K562 (cell line): ENCODE measurements at regions not wholly inside any gene's neighbourhood (a gene's known extent, or its start where the extent isn't known, plus 50 kb on each side); places are given as distances from the start of the nearest gene placed in this dataset.

Experiments used
- ATAC-seq: fragments of 200-7000 bp; cut with Tn5 transposase; 3 replicates; pipeline ENCODE4 v1.9.1; 2020; ENCODE audit warnings: moderate library complexity
- BruUV-seq: library from RNA; stranded (reverse); fragments of 400-500 nt; replicated peaks from 2 replicates; lab custom pipeline; 2021; lab: Mats Ljungman, UMichigan
- CTCF ChIA-PET: fragments of 300-600 bp; formaldehyde crosslinking; extraction: SDS; loops from one replicate; lab custom pipeline; 2021; ENCODE audit warnings: low intra/inter-chr PET ratio; lab: Yijun Ruan, JAX
- POLR2A ChIA-PET: fragments of 300-600, 350-650 bp; sonication (Branson Sonifier 250); formaldehyde crosslinking; extraction: SDS; loops from one replicate; lab custom pipeline; 2021; ENCODE audit warnings: antibody characterized with exemption, inconsistent platforms; lab: Yijun Ruan, JAX
- DNase-seq, 4 experiments: peaks; one replicate each; pipeline versions ENCODE4 v3.0.0 to v3.0.0-alpha.2; 2011 to 2018; ENCODE audit warnings: low spot score in 3 of 4, mixed read lengths in 3 of 4; ENCODE audit errors: extremely low read depth in 1 of 4
- FAIRE-seq: peaks from 2 replicates; lab custom pipeline; 2011; peaks lifted over from hg19 to GRCh38; lab: Jason Lieb, UNC
- H2AFZ ChIP-seq: 2 replicates; pipeline ENCODE4 v1.6.0; 2011; ENCODE audit warnings: low read depth, low read length, control low read depth, inconsistent platforms
- H3K27ac ChIP-seq: fragments of 200-600 bp; 3 replicates; pipeline ENCODE4 v1.8.0; 2011; ENCODE audit warnings: low read depth, mild to moderate bottlenecking, control low read depth, inconsistent platforms, low read length, moderate library complexity, mixed read lengths; ENCODE audit errors: extremely low read depth
- H3K27me3 ChIP-seq, 2 experiments: fragments of 300-600 bp in 1 of 2; 2 replicates in 1 of 2; 3 replicates in 1 of 2; pipeline versions ENCODE4 v1.6.0 to v1.8.0; 2011; ENCODE audit warnings: inconsistent platforms in 2 of 2, low read length in 2 of 2, mild to moderate bottlenecking in 1 of 2, mixed read lengths in 1 of 2, moderate library complexity in 1 of 2; ENCODE audit not compliant: control insufficient read depth in 2 of 2, insufficient read depth in 2 of 2
- H3K36me3 ChIP-seq: fragments of 300-600 bp; 3 replicates; pipeline ENCODE4 v1.8.0; 2011; ENCODE audit warnings: mild to moderate bottlenecking, low read length, inconsistent platforms; ENCODE audit not compliant: control insufficient read depth, insufficient read depth
- H3K4me1 ChIP-seq, 2 experiments: fragments of 200-600 bp in 1 of 2; replicated peaks in 1 of 2; 2 replicates in 1 of 2; 3 replicates in 1 of 2; pipeline versions ENCODE4 v1.5.1 to v1.8.0; 2011; ENCODE audit warnings: inconsistent platforms in 2 of 2, low read length in 2 of 2, mild to moderate bottlenecking in 1 of 2, mixed read lengths in 1 of 2, moderate library complexity in 1 of 2; ENCODE audit not compliant: control insufficient read depth in 2 of 2, insufficient read depth in 2 of 2
- H3K4me2 ChIP-seq: 2 replicates; pipeline ENCODE4 v1.6.1; 2011; ENCODE audit warnings: low read length, control low read depth, inconsistent platforms, mixed read lengths; ENCODE audit not compliant: insufficient read depth
- H3K4me3 ChIP-seq: fragments of 200-600 bp; sonication (generic), shearing (Covaris generic); 2 replicates; pipeline ENCODE4 v1.5.1; 2016; ENCODE audit warnings: control low read depth, inconsistent platforms
- H3K79me2 ChIP-seq: fragments of 200-600 bp; 3 replicates; pipeline ENCODE4 v1.8.0; 2011; ENCODE audit warnings: low read length, inconsistent platforms; ENCODE audit not compliant: control insufficient read depth, insufficient read depth
- H3K9ac ChIP-seq, 2 experiments: 2 replicates each; pipeline versions ENCODE4 v1.6.0 to v1.6.1; 2011; ENCODE audit warnings: low read depth in 2 of 2, low read length in 2 of 2, control low read depth in 1 of 2, inconsistent platforms in 1 of 2, mild to moderate bottlenecking in 1 of 2, mixed read lengths in 1 of 2; ENCODE audit not compliant: insufficient read depth in 1 of 2
- H3K9me1 ChIP-seq: one replicate; pipeline ENCODE4 v1.6.0; 2011; ENCODE audit warnings: inconsistent platforms, mild to moderate bottlenecking, low read length, moderate library complexity; ENCODE audit not compliant: control insufficient read depth, insufficient read depth
- H3K9me3 ChIP-seq: replicated peaks from 2 replicates; pipeline ENCODE4 v1.5.1; 2011; ENCODE audit warnings: low read depth, low read length, inconsistent platforms; ENCODE audit not compliant: control insufficient read depth, insufficient read depth
- H4K20me1 ChIP-seq: replicated peaks from 2 replicates; pipeline ENCODE4 v1.6.1; 2011; ENCODE audit warnings: low read length, inconsistent platforms, mixed read lengths; ENCODE audit not compliant: control insufficient read depth, insufficient read depth
- MEIS2 ChIP-seq: fragments of 450-650 bp; IDR thresholded peaks from 2 replicates; pipeline ENCODE4 v1.6.1; 2014; ENCODE audit warnings: mild to moderate bottlenecking; ENCODE audit not compliant: partially characterized antibody
- SPI1 ChIP-seq: IDR thresholded peaks from 2 replicates; pipeline ENCODE4 v1.6.1; 2011; ENCODE audit warnings: low read depth, low read length, control low read depth, borderline replicate concordance
- WGBS: fragments of 100-300 bp; shearing (Covaris generic); methylation state at CpG from one replicate; pipeline ENCODE4 v1.1.6; 2016; ENCODE audit warnings: low coverage, mixed read lengths; ENCODE audit not compliant: insufficient coverage; ENCODE audit errors: missing lambda C conversion rate; 5-methylcytosine and 5-hydroxymethylcytosine counted together
- in situ Hi-C: fragments of 300-500 bp; cut with MboI; formaldehyde crosslinking; loops from 4 replicates; pipeline ENCODE4 v1.15.0; 2018; ENCODE audit warnings: inconsistent platforms, mixed read lengths
- intact Hi-C: fragments of 100-400 bp; cut with micrococcal nuclease; formaldehyde crosslinking; loops from 2 replicates; pipeline ENCODE4 v1.14.2; 2022
- TF ChIP-seq, protein P1 (sequence below): fragments of 200-400 bp; formaldehyde crosslinking; IDR thresholded peaks from 2 replicates; pipeline ENCODE4 v1.6.1; 2017; ENCODE audit warnings: mild to moderate bottlenecking, low read depth, low read length, moderate library complexity

DNA sequence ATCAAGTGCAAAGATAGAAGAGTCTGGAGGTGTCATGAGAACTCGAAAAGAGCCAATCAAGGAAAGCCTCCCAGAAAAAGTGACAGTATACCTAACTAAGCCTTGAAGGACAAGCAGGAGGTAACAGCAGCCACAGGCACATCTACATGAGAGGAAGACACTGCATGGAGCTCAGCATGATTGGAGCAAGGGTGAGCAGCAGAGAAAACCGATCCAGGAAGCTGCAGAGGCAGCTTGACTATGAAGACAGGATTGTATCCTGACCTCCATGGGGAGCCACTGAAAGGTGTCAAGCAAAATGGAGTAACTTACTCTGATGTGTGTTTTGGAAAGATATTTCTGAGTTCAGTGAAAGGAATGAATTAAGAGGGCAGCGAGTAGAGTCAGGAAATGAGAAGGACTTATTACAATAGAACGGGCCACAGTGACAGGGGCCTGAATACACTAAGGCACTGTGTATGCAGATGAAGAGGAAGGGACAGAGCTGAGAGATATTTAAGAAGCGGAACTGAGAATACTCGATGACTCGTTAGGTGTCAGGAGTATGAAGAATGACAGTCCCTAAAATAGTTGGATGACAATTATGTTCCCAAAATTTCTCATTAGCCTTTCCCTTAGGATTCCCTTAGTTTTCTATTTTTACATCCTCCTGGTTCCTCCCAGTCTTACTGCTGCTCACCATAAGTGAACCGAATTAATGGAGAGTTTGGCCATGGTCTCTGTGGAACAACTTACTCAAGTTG, 139.3 kb upstream of the NFIA start:
- Histone ChIP-seq H3K36me3 (no peaks in the 10 kb centered on the region), H3K79me2 (no peaks in the 10 kb centered on the region), H3K9me1 (no peaks in the 10 kb centered on the region), H3K9ac (no peak overlapping the region), H3K27ac (no peak overlapping the region), H3K4me1 (no peaks in the 10 kb centered on the region; a peak in 2 of 5 replicates), H3K9me3 (no peaks in the 10 kb centered on the region), H4K20me1 (no peaks in the 10 kb centered on the region), H2AFZ (peak overlapping the region; percentile 79), H3K4me3 (no peak overlapping the region), H3K4me2 (no peak overlapping the region), H3K27me3 (no peaks in the 10 kb centered on the region)
- POLR2A ChIA-PET, result interaction anchor here (0.6 kb wide), 1 partner anchor 446 kb away, joined by 3 read pairs; no protein-coding TSS in a partner anchor
- no TSS peak for BruUV-seq
- peak; percentile 67 for ATAC-seq
- TF ChIP-seq, protein P1, sequence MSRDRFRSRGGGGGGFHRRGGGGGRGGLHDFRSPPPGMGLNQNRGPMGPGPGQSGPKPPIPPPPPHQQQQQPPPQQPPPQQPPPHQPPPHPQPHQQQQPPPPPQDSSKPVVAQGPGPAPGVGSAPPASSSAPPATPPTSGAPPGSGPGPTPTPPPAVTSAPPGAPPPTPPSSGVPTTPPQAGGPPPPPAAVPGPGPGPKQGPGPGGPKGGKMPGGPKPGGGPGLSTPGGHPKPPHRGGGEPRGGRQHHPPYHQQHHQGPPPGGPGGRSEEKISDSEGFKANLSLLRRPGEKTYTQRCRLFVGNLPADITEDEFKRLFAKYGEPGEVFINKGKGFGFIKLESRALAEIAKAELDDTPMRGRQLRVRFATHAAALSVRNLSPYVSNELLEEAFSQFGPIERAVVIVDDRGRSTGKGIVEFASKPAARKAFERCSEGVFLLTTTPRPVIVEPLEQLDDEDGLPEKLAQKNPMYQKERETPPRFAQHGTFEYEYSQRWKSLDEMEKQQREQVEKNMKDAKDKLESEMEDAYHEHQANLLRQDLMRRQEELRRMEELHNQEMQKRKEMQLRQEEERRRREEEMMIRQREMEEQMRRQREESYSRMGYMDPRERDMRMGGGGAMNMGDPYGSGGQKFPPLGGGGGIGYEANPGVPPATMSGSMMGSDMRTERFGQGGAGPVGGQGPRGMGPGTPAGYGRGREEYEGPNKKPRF, result no peak
- TF ChIP-seq MEIS2 (peak; percentile 44), SPI1 (0 out of 2 replicates have a peak, but pooled peaks have one; percentile 10)
- no peak for DNase-seq
- FAIRE-seq, result no peak
- 25% methylated on average over 8 of the region's 8 CpGs for WGBS
- in situ Hi-C loops (no loop called here), intact Hi-C loops (no loop called here)
- CTCF ChIA-PET, result no interaction called here
